ENCODE measurements at regions not wholly inside any gene's neighbourhood (a gene's known extent, or its start where the extent isn't known, plus 50 kb on each side); places are given as distances from the start of the nearest gene placed in this dataset.

DNA sequence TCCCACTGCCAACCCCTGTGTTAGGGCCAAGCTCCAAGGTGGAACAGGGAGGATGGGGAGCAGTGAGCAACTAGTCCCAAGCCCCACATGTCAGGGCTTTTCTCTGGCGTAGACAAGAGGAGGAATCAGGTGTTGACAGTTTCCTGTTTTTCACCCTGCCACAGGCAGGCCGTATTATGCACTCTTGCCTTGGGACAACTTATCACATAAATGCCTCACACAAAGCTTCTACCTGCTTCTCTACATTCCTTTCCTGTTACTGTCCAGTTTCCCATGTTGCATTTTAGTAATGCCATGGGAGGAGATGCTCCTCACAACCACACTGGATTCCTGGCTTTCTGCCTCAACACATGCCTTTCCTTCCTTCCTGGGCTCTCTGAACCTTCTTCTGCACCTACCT lies 381.2 kb upstream of the ATP11B start:
- TF ChIP-seq, protein P1, sequence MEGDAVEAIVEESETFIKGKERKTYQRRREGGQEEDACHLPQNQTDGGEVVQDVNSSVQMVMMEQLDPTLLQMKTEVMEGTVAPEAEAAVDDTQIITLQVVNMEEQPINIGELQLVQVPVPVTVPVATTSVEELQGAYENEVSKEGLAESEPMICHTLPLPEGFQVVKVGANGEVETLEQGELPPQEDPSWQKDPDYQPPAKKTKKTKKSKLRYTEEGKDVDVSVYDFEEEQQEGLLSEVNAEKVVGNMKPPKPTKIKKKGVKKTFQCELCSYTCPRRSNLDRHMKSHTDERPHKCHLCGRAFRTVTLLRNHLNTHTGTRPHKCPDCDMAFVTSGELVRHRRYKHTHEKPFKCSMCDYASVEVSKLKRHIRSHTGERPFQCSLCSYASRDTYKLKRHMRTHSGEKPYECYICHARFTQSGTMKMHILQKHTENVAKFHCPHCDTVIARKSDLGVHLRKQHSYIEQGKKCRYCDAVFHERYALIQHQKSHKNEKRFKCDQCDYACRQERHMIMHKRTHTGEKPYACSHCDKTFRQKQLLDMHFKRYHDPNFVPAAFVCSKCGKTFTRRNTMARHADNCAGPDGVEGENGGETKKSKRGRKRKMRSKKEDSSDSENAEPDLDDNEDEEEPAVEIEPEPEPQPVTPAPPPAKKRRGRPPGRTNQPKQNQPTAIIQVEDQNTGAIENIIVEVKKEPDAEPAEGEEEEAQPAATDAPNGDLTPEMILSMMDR (IDR thresholded peaks at IDR 0.05; ENCODE audit: control extremely low read depth, extremely low read depth) = no peak
- 37 to 48% methylated on average over 2 of the region's 2 CpGs for WGBS, 2 donors
- H3K4me3 ChIP-seq = no peak overlapping the region
- H3K9me3 ChIP-seq (ENCODE audit: control insufficient read depth in 4 of 4, insufficient read depth in 3 of 4, low read length in 3 of 4) = no peaks in the 10 kb centered on the region
- H3K9ac ChIP-seq (ENCODE audit: insufficient read depth in 1 of 2, low read length in 2 of 2) = no peak overlapping the region
- H3K27ac ChIP-seq (ENCODE audit: low read depth in 1 of 2, low read length in 1 of 2) = no peak overlapping the region
- no peaks in the 10 kb centered on the region for H3K36me3 ChIP-seq (ENCODE audit: control insufficient read depth in 4 of 4, insufficient read depth in 4 of 4, low read length in 4 of 4)
- DNase-seq (no peak), ATAC-seq (ENCODE audit: insufficient read depth, low FRiP score) (no peak)
- peaks cover 0 to 2% (median 0%) of the 10 kb centered on the region in 5 donors for H3K4me1 ChIP-seq (ENCODE audit: control insufficient read depth in 5 of 5, insufficient read depth in 5 of 5, low read length in 5 of 5)
- H3K27me3 ChIP-seq (ENCODE audit: control insufficient read depth in 3 of 3, insufficient read depth in 3 of 3, low read length in 2 of 3) = no peaks in the 10 kb centered on the region

DNA sequence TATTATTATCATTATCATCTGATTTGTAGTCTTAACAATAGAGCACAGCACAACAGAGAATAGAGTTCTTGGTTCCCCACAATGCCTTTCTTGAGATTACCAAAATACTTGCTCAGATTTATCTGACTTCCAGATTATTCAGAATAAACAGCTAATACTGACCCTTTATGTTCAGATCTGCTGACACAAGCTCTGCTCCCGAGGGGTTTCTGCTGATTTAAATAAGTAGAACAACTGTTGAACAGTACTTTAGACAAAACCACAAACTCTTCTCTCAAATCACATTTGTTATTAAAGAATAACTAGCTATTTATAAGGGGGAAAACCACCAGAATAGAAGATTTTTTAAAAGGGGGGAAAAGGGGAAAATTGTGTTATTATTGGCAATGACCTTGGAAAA lies 380.2 kb upstream of the ATP11B start:
- Histone ChIP-seq H3K36me3 (ENCODE audit: control insufficient read depth in 4 of 4, insufficient read depth in 4 of 4, low read length in 4 of 4) (no peaks in the 10 kb centered on the region), H3K9ac (ENCODE audit: insufficient read depth in 1 of 2, low read length in 2 of 2) (no peak overlapping the region), H3K9me3 (ENCODE audit: control insufficient read depth in 4 of 4, insufficient read depth in 3 of 4, low read length in 3 of 4) (no peaks in the 10 kb centered on the region), H3K4me3 (no peak overlapping the region), H3K27ac (ENCODE audit: low read depth in 1 of 2, low read length in 1 of 2) (no peak overlapping the region), H3K27me3 (ENCODE audit: control insufficient read depth in 3 of 3, insufficient read depth in 3 of 3, low read length in 2 of 3) (no peaks in the 10 kb centered on the region), H3K4me1 (ENCODE audit: control insufficient read depth in 5 of 5, insufficient read depth in 5 of 5, low read length in 5 of 5) (no peaks in the 10 kb centered on the region)
- no peak for ATAC-seq (ENCODE audit: insufficient read depth, low FRiP score)
- TF ChIP-seq, protein P1 (IDR thresholded peaks at IDR 0.05; ENCODE audit: control extremely low read depth, extremely low read depth) = no peak
- WGBS, 2 donors = 70 to 81% methylated on average over 1 of the region's 1 CpG
- no peak for DNase-seq

DNA sequence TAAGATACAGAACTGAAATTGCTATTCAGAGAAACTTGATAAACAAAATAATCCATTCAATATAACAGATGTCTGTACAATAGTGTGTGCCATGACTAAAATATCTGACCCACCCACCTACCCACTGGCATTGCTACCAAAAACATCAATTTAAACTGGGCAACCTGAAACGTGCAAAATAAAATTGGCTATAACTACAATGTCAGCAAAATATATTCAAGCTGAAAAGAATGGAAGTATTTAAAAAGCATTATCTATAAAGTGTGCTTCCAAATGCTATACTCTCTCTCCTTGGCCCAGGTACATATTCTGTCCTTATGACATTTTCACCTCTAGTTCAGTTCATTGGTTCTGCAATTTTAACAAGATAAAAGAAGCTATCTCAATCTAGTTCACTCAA lies 379.6 kb upstream of the ATP11B start:
- no peak overlapping the region for H3K9ac ChIP-seq (ENCODE audit: insufficient read depth in 1 of 2, low read length in 2 of 2)
- no peak overlapping the region for H3K4me3 ChIP-seq
- no peak overlapping the region for H3K27ac ChIP-seq (ENCODE audit: low read depth in 1 of 2, low read length in 1 of 2)
- no peaks in the 10 kb centered on the region for H3K9me3 ChIP-seq (ENCODE audit: control insufficient read depth in 4 of 4, insufficient read depth in 3 of 4, low read length in 3 of 4)
- no peaks in the 10 kb centered on the region for H3K27me3 ChIP-seq (ENCODE audit: control insufficient read depth in 3 of 3, insufficient read depth in 3 of 3, low read length in 2 of 3)
- DNase-seq (no peak), ATAC-seq (ENCODE audit: insufficient read depth, low FRiP score) (no peak)
- H3K36me3 ChIP-seq (ENCODE audit: control insufficient read depth in 4 of 4, insufficient read depth in 4 of 4, low read length in 4 of 4) = no peaks in the 10 kb centered on the region
- 74 to 80% methylated on average over 1 of the region's 1 CpG for WGBS, 2 donors
- TF ChIP-seq, protein P1 (IDR thresholded peaks at IDR 0.05; ENCODE audit: control extremely low read depth, extremely low read depth) = no peak
- H3K4me1 ChIP-seq (ENCODE audit: control insufficient read depth in 5 of 5, insufficient read depth in 5 of 5, low read length in 5 of 5) = no peaks in the 10 kb centered on the region

DNA sequence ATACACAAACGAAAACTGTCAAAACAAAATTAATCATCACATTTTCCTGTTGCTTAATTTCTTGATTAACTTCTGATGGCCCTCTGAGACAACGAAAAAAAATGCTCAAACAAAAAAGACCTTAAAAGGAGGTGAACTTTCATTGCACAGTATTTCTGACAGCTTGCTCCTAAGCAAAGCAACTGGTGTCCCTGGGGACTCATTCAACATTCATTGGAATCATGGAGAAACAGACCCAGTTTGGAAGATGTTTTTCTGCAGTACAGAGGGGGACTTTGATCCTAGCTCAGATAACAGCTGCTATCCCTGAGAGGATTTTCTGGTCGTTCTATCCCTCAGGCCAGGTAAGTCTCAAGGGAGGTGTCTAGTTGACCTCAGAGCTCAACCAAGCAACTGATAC lies 378.7 kb upstream of the ATP11B start:
- Histone ChIP-seq H3K4me1 (ENCODE audit: control insufficient read depth in 5 of 5, insufficient read depth in 5 of 5, low read length in 5 of 5) (no peaks in the 10 kb centered on the region), H3K9ac (ENCODE audit: insufficient read depth in 1 of 2, low read length in 2 of 2) (no peak overlapping the region), H3K27ac (ENCODE audit: low read depth in 1 of 2, low read length in 1 of 2) (no peak overlapping the region), H3K36me3 (ENCODE audit: control insufficient read depth in 4 of 4, insufficient read depth in 4 of 4, low read length in 4 of 4) (no peaks in the 10 kb centered on the region), H3K27me3 (ENCODE audit: control insufficient read depth in 3 of 3, insufficient read depth in 3 of 3, low read length in 2 of 3) (no peaks in the 10 kb centered on the region), H3K4me3 (no peak overlapping the region), H3K9me3 (ENCODE audit: control insufficient read depth in 4 of 4, insufficient read depth in 3 of 4, low read length in 3 of 4) (no peaks in the 10 kb centered on the region)
- ATAC-seq (ENCODE audit: insufficient read depth, low FRiP score) (no peak), DNase-seq (no peak)
- 37 to 42% methylated on average over 3 of the region's 3 CpGs for WGBS, 2 donors
- TF ChIP-seq, protein P1 (IDR thresholded peaks at IDR 0.05; ENCODE audit: control extremely low read depth, extremely low read depth) = no peak
